HG02884 (cell line): ENCODE measurements at regions not wholly inside any gene's neighbourhood (a gene's known extent, or its start where the extent isn't known, plus 50 kb on each side); places are given as distances from the start of the nearest gene placed in this dataset.
"Not testable (repeated sequence)": the region's sequence is repeated elsewhere in the genome, so short reads cannot be mapped to it uniquely, and the experiment has no call there.

Experiments
- ATAC-seq: cut with Tn5 transposase; IDR thresholded peaks from one replicate; pipeline ENCODE4 v1.9.1; 2021; ENCODE audit warnings: mild to moderate bottlenecking, moderate library complexity; ENCODE audit not compliant: unreplicated experiment

GRCh38 chr13:76668141-76668540, 218.1 kb downstream of the KCTD12 start:
- ATAC-seq = no peak

DNA sequence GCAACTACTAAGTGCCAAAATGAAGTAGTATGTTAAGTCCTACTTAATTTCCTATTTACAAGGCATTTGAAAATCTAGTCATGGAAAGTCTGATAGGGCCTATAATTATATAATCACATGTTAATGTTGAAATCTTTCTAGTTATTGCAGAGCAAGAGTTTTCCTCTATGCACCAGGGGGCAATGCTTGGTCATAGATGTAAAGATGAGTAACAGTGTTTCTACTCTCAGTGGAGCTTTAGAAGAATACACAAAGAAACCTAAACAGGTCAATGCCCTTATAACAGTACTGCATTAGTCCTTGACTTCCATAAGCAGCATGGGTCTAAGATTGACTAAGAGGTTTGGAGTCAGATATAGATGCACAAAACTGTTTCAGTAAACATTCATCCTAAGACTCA, 218.7 kb downstream of the KCTD12 start:
- no peak for ATAC-seq

DNA sequence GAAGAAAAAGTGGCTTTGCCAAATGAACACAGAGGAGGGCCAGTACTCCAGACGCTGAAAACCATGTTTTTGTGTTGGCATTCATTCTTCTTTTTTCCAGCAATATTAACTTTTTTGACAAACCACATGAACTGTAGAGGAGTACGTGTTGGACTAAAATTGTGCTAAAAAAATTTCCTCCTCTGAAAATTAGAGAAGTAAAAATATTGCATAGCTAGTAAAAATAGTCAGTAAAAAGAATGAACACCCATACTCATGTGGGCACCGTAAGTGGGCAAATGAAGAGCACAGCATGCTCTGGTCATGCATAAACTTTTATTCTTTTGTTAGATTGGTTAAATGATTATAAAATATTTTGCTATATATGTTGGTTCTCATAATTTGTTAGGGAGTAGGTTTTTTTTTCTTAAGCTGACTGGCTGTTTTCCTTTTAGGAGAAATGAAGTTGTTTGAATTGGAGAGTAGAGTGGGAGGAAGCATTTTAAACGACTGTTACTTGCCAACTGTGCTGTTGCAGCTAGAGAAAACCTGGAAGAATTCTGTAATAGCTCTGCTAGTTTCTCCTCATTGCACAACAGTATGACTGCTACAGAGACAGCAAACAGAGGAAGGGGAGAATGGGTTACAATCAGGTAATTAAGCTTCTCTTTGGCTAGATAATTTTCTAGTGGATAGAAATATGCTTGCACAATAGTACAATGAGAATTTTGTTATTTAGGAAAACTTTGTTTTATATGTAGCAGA, 222.4 kb downstream of the KCTD12 start:
- ATAC-seq = no peak

DNA sequence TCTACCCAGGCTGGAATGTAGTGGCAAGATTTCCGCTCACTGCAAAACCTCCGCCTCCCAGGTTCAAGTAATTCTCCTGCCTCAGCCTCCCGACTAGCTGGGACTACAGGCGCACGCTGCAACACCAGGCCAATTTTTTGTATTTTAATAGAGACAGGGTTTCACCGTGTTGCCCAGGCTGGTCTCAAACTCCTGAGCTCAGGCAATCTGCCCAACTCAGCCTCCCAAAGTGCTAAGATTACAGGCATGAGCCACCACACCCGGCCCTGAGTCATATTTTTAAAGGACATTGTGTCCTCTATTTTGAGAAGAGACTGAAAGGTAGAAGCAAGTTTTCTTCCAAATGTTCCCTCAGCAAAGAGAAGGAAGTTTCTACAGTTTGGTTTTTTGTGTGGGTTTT, 227.1 kb downstream of the KCTD12 start:
- ATAC-seq = not testable (repeated sequence)

DNA sequence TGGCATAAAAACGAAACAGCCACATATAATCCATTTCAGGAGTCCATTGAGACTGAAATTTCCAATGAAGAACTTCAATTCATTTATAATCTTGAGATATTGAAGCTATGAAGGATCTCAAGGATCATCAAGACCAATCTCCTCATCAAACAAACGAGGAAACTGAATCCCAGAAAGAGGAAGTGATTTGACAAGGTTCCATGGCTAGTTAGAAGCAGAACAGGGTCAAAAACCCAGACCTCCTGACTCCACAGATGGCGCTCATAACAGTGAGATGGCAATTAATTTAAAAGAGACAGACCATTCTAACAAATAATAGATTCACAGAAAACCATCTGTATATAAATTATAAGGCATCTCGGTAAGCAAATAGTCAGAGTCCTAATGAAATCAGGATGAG, 229.7 kb downstream of the KCTD12 start:
- no peak for ATAC-seq

GRCh38 chr13:76656056-76656455, 230.1 kb downstream of the KCTD12 start:
- no peak for ATAC-seq

GRCh38 chr13:76654263-76654662, 231.9 kb downstream of the KCTD12 start:
- ATAC-seq = no peak

DNA sequence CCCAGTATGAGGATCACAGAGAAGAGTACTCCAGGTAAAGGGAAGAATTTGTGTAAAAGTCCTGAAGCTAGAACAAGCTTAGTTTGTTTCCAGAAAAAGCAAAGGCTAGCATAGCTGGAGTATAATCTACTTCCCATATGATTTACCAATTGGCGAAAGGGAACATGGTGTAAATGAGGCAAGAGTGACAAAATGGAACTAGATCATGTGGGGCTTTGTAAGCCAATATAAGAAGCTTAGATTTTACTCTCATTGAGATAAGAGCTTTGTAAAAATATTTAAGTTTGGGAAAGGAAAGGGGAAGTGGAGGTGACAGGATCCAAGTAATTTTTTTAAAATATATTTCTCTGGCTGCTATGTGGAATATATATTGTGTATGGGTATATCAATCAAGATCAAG, 234.9 kb downstream of the KCTD12 start:
- no peak for ATAC-seq

- no peak for ATAC-seq
Measured at GRCh38 chr13:76647550-76647949, 238.7 kb downstream of the KCTD12 start.

DNA sequence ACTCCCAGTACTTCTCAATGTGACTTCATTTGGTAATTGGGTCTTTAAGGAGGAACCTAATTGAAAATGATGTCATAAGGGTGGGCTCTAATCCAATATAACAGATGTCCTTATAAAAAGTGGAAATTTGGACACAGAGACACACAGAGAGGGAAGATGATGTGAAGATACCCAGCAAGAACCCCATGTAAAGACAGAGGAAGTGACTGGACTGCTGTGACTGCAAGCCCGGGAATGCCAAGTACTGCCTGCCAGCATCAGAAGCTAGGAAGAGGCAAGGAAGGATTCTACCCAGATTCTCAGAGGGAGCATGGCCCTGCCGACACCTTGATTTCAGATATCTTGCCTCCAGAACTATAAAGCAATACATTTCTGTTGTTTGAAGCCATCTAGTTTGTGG, 239.3 kb downstream of the KCTD12 start:
- no peak for ATAC-seq

DNA sequence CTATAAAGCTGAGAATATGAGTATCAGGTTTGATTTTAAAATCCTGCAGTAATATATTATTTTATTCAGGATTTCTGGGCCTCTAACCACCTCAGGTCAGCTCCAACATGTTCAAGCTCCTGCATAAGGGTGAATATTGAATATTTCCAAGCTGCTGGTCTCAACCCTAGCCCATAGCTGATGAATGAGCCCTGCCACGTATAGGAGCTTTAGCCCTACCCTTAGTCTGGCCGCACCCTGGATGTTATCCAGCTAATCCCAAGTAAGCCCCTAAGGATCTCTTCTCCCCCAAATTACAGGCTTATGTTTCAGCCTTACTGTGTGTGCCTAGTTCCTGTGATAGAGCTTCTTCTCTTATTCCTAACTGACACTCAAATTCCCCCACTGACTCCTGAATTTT, 240.6 kb downstream of the KCTD12 start:
- ATAC-seq = no peak

DNA sequence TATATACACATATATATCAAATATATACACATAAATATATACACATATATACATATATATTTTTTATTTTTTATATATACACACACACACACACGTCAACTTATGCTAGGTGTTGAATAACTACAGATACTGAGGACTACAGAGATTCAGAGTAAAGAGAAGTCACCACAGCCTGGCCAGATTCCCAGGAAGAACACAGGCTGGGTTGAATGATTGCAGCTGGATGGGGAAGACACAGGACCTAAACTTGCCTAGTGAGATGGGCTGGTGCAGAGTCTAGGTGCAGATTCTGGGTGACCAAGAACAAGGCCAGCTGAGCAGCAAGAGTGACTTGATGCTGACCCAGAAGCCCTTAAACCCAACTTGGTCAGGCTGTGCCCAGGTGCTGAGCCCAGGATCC, 241.3 kb downstream of the KCTD12 start:
- ATAC-seq = no peak

DNA sequence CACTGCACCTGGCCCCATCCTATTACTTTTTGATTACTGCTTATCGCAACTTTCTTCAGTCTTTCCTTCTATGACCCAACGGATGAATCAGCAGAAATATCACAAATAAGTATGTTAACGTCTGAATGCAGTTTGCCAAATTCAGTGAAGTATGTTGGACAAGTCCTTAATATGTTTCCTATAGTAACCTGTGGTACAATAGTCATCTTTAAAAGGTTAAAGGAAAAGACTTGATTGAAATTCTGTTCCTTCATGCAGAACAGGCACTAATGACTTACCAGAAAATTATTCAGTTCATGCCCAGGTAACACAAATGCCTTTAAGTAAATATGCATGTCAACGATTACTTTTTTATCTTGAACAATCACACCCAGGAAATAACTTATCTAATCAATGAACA, 242.6 kb downstream of the KCTD12 start:
- no peak for ATAC-seq

- ATAC-seq = no peak
Measured at GRCh38 chr13:76641056-76641455, 245.1 kb downstream of the KCTD12 start.

- no peak for ATAC-seq
Measured at GRCh38 chr13:76638882-76639281, 247.3 kb downstream of the KCTD12 start.

DNA sequence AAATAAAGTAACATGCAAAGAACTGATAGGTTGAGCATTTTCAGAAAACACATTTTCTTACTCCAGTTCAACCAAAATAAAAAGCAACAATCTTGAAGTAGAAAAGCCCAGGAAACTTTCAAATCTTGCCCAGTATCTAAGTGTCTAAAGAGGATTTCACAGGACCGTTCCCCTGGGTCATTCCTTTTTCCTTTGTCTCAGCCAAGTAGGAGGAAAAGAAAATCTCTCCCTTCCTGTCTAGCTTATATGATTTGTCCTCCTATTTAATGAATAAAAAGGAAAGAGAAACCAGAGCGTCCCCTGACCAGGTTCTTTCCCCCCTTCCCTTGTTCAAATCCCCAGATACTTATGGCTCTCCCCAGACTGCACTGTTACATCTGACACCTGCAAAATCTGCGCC, 248.0 kb downstream of the KCTD12 start:
- no peak for ATAC-seq

DNA sequence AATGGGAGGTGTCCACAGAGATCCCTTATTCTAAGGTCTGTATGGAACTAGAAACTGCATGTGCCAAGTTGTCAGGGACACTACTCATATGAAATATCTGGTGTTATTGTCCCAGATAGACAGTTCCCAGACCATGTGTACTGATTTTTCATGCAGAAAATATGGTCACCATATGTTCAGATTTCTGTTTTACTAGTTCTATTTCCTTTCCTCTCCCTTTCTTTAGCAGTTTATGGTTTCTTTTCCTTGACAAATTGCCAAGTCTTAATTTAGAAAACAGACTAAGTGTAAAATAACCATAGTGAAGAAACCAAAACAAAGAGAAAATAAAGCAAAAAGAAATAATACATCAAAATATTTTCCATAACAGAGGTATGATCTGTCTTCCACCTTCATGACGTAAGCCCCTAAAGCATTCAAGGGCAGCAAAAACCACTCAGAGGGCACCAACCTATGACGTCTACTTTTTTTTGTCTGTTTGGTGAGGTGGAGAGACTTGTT, 248.5 kb downstream of the KCTD12 start:
- ATAC-seq = no peak

GRCh38 chr13:76636829-76637228, 249.4 kb downstream of the KCTD12 start:
- ATAC-seq = no peak

- ATAC-seq = no peak
Measured at GRCh38 chr13:76635232-76636230, 250.7 kb downstream of the KCTD12 start.

DNA sequence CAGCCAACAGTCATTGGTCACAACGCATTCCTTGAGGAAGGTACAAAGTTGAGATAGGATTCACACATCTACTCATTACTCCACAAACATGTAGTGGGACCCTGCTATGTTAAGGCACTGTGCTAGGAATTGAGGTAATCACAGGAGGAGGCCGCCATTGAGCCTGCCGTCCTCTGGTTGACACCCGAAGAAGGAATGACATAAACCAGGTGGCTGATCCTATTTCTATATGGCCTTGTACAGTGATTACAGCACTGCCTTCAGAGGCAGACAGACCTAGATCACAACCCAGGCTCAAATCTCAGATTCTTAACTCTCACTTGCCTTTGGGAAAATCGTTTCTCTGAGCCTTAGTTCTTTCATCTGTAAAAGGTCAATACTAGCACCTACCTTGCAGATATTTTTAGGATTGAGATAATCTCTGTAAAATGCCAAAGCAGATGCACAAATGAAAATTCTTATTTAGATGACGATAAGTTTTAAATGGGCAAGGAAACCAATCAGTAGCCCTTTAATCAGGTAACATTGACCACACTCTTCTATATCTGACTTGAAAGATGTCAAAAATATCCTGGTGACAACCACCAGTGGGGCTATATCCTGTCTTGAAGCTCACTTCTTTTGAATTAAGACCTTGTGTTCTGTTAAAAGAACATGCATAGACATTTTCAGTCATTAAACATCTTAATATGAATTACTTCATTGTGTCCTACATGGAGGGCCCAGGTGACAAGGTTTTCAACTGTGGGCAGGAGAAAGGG, 251.6 kb downstream of the KCTD12 start:
- ATAC-seq = no peak

DNA sequence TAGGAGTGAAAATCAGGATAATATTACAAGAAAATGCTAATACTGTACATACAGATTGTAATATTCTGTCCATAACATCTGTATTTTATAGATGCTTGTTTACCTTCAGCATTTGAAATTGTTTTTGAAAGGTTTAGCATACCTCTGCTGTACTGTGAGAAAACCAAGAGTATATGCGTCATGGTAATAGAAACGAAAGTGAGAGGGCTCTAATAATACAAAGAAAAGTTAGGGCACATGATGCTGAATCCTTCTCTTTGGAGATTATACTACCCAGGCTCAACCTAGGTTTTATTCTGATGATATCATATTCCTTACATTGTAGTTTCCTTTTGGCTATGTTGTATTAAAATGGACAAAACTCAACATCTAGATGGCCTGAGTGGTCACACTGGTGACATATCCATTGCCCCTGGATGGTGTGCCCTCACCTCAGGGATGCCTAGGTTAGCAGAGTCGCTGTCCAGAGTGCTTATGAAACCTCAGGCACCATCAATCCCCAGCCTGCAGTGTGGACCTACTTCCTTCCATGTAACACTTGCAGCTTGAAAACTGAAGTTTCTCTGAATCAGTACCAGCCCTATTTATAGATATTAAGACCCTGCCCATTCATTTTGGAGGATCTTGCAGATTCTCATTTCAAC, 253.7 kb downstream of the KCTD12 start:
- no peak for ATAC-seq
